MCF 10A (cell line): ENCODE measurements at regions not wholly inside any gene's neighbourhood (a gene's known extent, or its start where the extent isn't known, plus 50 kb on each side); places are given as distances from the start of the nearest gene placed in this dataset.

Experiments used
- BruUV-seq: library from RNA; stranded (reverse); fragments of 400-500 nt; replicated peaks from 2 replicates; lab custom pipeline; 2021; lab: Mats Ljungman, UMichigan
- CTCF ChIA-PET: fragments of 300-600 bp; sonication (Branson Sonifier 250); formaldehyde crosslinking; extraction: SDS; loops from one replicate; lab custom pipeline; 2021; ENCODE audit warnings: antibody characterized with exemption, inconsistent platforms; lab: Yijun Ruan, JAX
- POLR2A ChIA-PET: fragments of 300-600, 350-650 bp; sonication (Branson Sonifier 250); formaldehyde crosslinking; extraction: SDS; loops from one replicate; lab custom pipeline; 2020; ENCODE audit warnings: antibody characterized with exemption, inconsistent platforms; lab: Yijun Ruan, JAX
- DNase-seq: peaks from one replicate; pipeline ENCODE4 v3.0.0-alpha.2; 2018; ENCODE audit not compliant: unreplicated experiment
- H3K27ac Mint-ChIP-seq: one replicate; pipeline ENCODE4 v1.8.0; 2022; ENCODE audit warnings: mild to moderate bottlenecking, low read depth, mixed read lengths; ENCODE audit not compliant: unreplicated experiment
- H3K27me3 Mint-ChIP-seq: one replicate; pipeline ENCODE4 v1.8.0; 2022; ENCODE audit warnings: mixed read lengths; ENCODE audit not compliant: insufficient read depth, unreplicated experiment
- H3K36me3 Mint-ChIP-seq: one replicate; pipeline ENCODE4 v1.8.0; 2022; ENCODE audit warnings: mild to moderate bottlenecking, moderate library complexity, mixed read lengths; ENCODE audit not compliant: insufficient read depth, unreplicated experiment
- H3K4me1 Mint-ChIP-seq: one replicate; pipeline ENCODE4 v1.8.0; 2022; ENCODE audit warnings: mixed read lengths; ENCODE audit not compliant: insufficient read depth, unreplicated experiment
- H3K4me3 Mint-ChIP-seq: one replicate; pipeline ENCODE4 v1.8.0; 2022; ENCODE audit warnings: mild to moderate bottlenecking, moderate library complexity, mixed read lengths; ENCODE audit not compliant: unreplicated experiment
- H3K9me3 Mint-ChIP-seq: one replicate; pipeline ENCODE4 v1.8.0; 2022; ENCODE audit warnings: mixed read lengths; ENCODE audit not compliant: unreplicated experiment
- intact Hi-C: fragments of 100-400 bp; cut with micrococcal nuclease; formaldehyde crosslinking; loops from 2 replicates; pipeline ENCODE4 v1.14.1; 2022
- TF ChIP-seq, protein P1 (sequence below): fragments of 200-600 bp; IDR thresholded peaks from one replicate; pipeline ENCODE4 v1.8.0; 2022; ENCODE audit warnings: antibody characterized with exemption, mild to moderate bottlenecking; ENCODE audit not compliant: unreplicated experiment

- Mint-ChIP-seq H3K4me3 (no peak overlapping the region), H3K27me3 (no peaks in the 10 kb centered on the region), H3K27ac (no peak overlapping the region), H3K36me3 (no peaks in the 10 kb centered on the region), H3K9me3 (peaks cover 7% of the 10 kb centered on the region), H3K4me1 (no peaks in the 10 kb centered on the region)
- CTCF ChIA-PET: interaction anchor here (0.5 kb wide), 1 partner anchor 9 kb away, joined by 3 read pairs; no protein-coding TSS in a partner anchor
- no TSS peak for BruUV-seq
- no peak for DNase-seq
- TF ChIP-seq, protein P1, sequence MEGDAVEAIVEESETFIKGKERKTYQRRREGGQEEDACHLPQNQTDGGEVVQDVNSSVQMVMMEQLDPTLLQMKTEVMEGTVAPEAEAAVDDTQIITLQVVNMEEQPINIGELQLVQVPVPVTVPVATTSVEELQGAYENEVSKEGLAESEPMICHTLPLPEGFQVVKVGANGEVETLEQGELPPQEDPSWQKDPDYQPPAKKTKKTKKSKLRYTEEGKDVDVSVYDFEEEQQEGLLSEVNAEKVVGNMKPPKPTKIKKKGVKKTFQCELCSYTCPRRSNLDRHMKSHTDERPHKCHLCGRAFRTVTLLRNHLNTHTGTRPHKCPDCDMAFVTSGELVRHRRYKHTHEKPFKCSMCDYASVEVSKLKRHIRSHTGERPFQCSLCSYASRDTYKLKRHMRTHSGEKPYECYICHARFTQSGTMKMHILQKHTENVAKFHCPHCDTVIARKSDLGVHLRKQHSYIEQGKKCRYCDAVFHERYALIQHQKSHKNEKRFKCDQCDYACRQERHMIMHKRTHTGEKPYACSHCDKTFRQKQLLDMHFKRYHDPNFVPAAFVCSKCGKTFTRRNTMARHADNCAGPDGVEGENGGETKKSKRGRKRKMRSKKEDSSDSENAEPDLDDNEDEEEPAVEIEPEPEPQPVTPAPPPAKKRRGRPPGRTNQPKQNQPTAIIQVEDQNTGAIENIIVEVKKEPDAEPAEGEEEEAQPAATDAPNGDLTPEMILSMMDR: no peak
- POLR2A ChIA-PET: no interaction called here
- intact Hi-C loops: no loop called here
These were observed 463.5 kb upstream of the CXorf51B start for GRCh38 chrX:146346102-146346501.

GRCh38 chrX:146351620-146352019 lies 458.0 kb upstream of the CXorf51B start:
- Mint-ChIP-seq H3K36me3 (no peaks in the 10 kb centered on the region), H3K9me3 (peaks cover 8% of the 10 kb centered on the region), H3K4me1 (no peaks in the 10 kb centered on the region), H3K4me3 (no peak overlapping the region), H3K27me3 (no peaks in the 10 kb centered on the region), H3K27ac (no peak overlapping the region)
- TF ChIP-seq, protein P1: no peak
- DNase-seq: no peak
- BruUV-seq: no TSS peak
- CTCF ChIA-PET: no interaction called here
- intact Hi-C loops: no loop called here
- POLR2A ChIA-PET: no interaction called here

DNA sequence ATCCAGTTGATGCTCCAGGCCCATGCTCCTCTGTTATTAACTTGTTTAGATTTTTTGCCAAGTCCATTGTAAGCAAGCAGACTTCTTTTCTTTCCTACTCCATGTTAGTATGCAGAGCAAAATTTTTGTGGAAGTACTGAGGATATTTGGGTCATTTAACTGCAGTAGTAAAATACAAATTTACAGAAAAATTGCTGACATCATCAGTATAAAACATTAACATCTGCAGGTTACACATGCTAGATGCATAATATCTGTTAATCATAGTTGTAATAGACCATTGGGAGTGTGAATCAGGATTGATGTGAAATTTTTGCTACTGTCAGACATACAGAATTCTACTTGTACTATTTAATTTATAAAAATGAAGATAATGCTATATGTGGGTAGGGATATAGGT lies 454.1 kb upstream of the CXorf51B start:
- TF ChIP-seq, protein P1: no peak
- Mint-ChIP-seq H3K36me3 (no peaks in the 10 kb centered on the region), H3K4me3 (no peak overlapping the region), H3K27me3 (no peaks in the 10 kb centered on the region), H3K9me3 (peaks cover 31% of the 10 kb centered on the region), H3K4me1 (no peaks in the 10 kb centered on the region), H3K27ac (no peak overlapping the region)
- BruUV-seq: no TSS peak
- DNase-seq: no peak
- ChIA-PET CTCF (no interaction called here), POLR2A (no interaction called here)
- intact Hi-C loops: no loop called here

DNA sequence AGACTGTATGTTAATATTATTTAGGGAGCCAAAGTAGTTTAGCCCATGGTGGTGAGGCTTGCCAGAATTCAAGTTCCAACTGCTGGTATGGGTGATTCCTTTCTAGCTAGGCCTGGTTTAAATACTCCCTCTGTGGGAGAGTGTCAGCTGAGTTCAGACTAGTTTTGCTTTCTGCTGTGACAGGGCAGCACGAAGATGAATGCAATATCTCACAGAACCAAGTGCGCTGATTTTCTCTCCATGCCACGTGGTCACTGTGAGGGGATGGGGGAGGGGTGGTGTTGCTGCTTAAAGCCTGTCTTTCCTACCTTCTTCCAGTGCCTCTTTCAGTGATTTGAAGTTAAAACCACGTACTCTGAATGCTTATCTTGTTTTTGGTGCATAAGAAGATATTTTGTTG lies 445.7 kb upstream of the CXorf51B start:
- TF ChIP-seq, protein P1: no peak
- Mint-ChIP-seq H3K9me3 (peaks cover 40% of the 10 kb centered on the region), H3K4me3 (no peak overlapping the region), H3K27ac (no peak overlapping the region), H3K27me3 (no peaks in the 10 kb centered on the region), H3K36me3 (no peaks in the 10 kb centered on the region), H3K4me1 (peaks cover 11% of the 10 kb centered on the region)
- DNase-seq: no peak
- ChIA-PET POLR2A (no interaction called here), CTCF (no interaction called here)
- BruUV-seq: no TSS peak
- intact Hi-C loops: no loop called here
